H1 (cell line): ENCODE measurements at regions not wholly inside any gene's neighbourhood (a gene's known extent, or its start where the extent isn't known, plus 50 kb on each side); places are given as distances from the start of the nearest gene placed in this dataset.
A peak's percentile ranks its signal among the peaks of the same experiment; 100 is the strongest.

Experiments used
- CTCF ChIA-PET: fragments of 300-600 bp; sonication (Branson Sonifier 250); formaldehyde crosslinking; loops from one replicate; lab custom pipeline; 2021; ENCODE audit not compliant: partially characterized antibody; lab: Charles Lee
- POLR2A ChIA-PET: fragments of 300-600 bp; sonication (Branson Sonifier 250); formaldehyde crosslinking; loops from one replicate; lab custom pipeline; 2021; ENCODE audit warnings: inconsistent platforms; ENCODE audit not compliant: partially characterized antibody; lab: Charles Lee
- DNase-seq, 2 experiments: peaks; one replicate each; pipeline versions ENCODE4 v3.0.0 to v3.0.0-alpha.2; 2010 to 2022; ENCODE audit warnings: low spot score in 2 of 2, low read depth in 1 of 2, mixed read lengths in 1 of 2
- FAIRE-seq: peaks from 2 replicates; lab custom pipeline; 2011; peaks lifted over from hg19 to GRCh38; lab: Jason Lieb, UNC
- H2AFZ ChIP-seq: 2 replicates; pipeline ENCODE4 v1.8.1; 2012; ENCODE audit warnings: low read length, inconsistent platforms
- H2AK5ac ChIP-seq: 2 replicates; pipeline ENCODE4 v1.6.1; 2013; ENCODE audit warnings: low read depth, low read length
- H2BK120ac ChIP-seq: replicated peaks from 2 replicates; pipeline ENCODE3; 2013; ENCODE audit warnings: low read depth, low read length, inconsistent platforms
- H2BK12ac ChIP-seq: 2 replicates; pipeline ENCODE4 v1.6.1; 2013; ENCODE audit warnings: low read depth, low read length
- H2BK15ac ChIP-seq: 2 replicates; pipeline ENCODE4 v1.6.1; 2013; ENCODE audit warnings: low read length
- H2BK20ac ChIP-seq: 2 replicates; pipeline ENCODE4 v1.6.1; 2013; ENCODE audit warnings: low read length
- H2BK5ac ChIP-seq: 2 replicates; pipeline ENCODE4 v1.6.1; 2013; ENCODE audit warnings: low read depth, low read length
- H3K14ac ChIP-seq: 2 replicates; pipeline ENCODE4 v1.6.1; 2013; ENCODE audit warnings: inconsistent platforms; ENCODE audit not compliant: insufficient read length
- H3K18ac ChIP-seq: 2 replicates; pipeline ENCODE4 v1.6.1; 2013; ENCODE audit warnings: low read length; ENCODE audit errors: extremely low read depth
- H3K23ac ChIP-seq: 2 replicates; pipeline ENCODE4 v1.6.1; 2013; ENCODE audit warnings: inconsistent platforms; ENCODE audit not compliant: insufficient read length
- H3K23me2 ChIP-seq: 2 replicates; pipeline ENCODE4 v1.6.1; 2013; ENCODE audit warnings: low read depth, low read length
- H3K27ac ChIP-seq: 2 replicates; pipeline ENCODE4 v1.6.1; 2011; ENCODE audit warnings: low read depth, low read length, inconsistent platforms
- H3K27me3 ChIP-seq, 4 experiments: replicated peaks in 1 of 4; 1 replicate in 1 of 4; 2 replicates in 3 of 4; pipeline versions ENCODE4 v1.6.1 to v1.8.1; 2011 to 2013; ENCODE audit warnings: low read length in 3 of 4, mild to moderate bottlenecking in 3 of 4, inconsistent platforms in 2 of 4, mixed read lengths in 2 of 4, moderate library complexity in 1 of 4; ENCODE audit not compliant: control insufficient read depth in 3 of 4, insufficient read depth in 3 of 4; ENCODE audit errors: extremely low read depth in 1 of 4
- H3K36me3 ChIP-seq, 4 experiments: 2 replicates each; pipeline versions ENCODE4 v1.6.1 to v1.8.1; 2011 to 2013; ENCODE audit warnings: mild to moderate bottlenecking in 4 of 4, low read length in 3 of 4, moderate library complexity in 2 of 4, control low read depth in 1 of 4, inconsistent platforms in 1 of 4; ENCODE audit not compliant: insufficient read depth in 4 of 4, control insufficient read depth in 2 of 4
- H3K4ac ChIP-seq: replicated peaks from 2 replicates; pipeline ENCODE3; 2013; ENCODE audit warnings: low read length, low read depth, mixed read lengths, inconsistent platforms; ENCODE audit not compliant: insufficient read length
- H3K4me1 ChIP-seq, 4 experiments: replicated peaks in 1 of 4; 1 replicate in 1 of 4; 2 replicates in 3 of 4; pipeline versions ENCODE4 v1.6.1 to v1.8.1; 2011 to 2013; ENCODE audit warnings: low read length in 3 of 4, inconsistent platforms in 2 of 4, mixed read lengths in 1 of 4; ENCODE audit not compliant: insufficient read depth in 4 of 4, control insufficient read depth in 3 of 4
- H3K4me2 ChIP-seq, 2 experiments: 2 replicates each; pipeline versions ENCODE4 v1.6.1 to v1.8.1; 2011 to 2013; ENCODE audit warnings: low read depth in 2 of 2, low read length in 2 of 2, control low read depth in 1 of 2, inconsistent platforms in 1 of 2, mild to moderate bottlenecking in 1 of 2; ENCODE audit not compliant: insufficient read depth in 1 of 2
- H3K4me3 ChIP-seq, 4 experiments: fragments of 200-600, 300-600 bp in 1 of 4; sonication (generic), shearing (Covaris generic), sonication (Bioruptor Twin) in 1 of 4; 2 replicates each; pipeline versions ENCODE4 v1.5.1 to v1.8.1; 2011 to 2016; ENCODE audit warnings: low read length in 4 of 4, low read depth in 3 of 4, control low read depth in 2 of 4, inconsistent platforms in 2 of 4, mild to moderate bottlenecking in 2 of 4, mixed read lengths in 1 of 4, moderate library complexity in 1 of 4; ENCODE audit not compliant: insufficient read depth in 2 of 4; ENCODE audit errors: extremely low read depth in 1 of 4
- H3K56ac ChIP-seq: replicated peaks from 2 replicates; pipeline ENCODE3; 2013; ENCODE audit warnings: low read depth, mild to moderate bottlenecking, mixed read lengths, low read length, inconsistent platforms; ENCODE audit not compliant: insufficient read length
- H3K79me1 ChIP-seq: 2 replicates; pipeline ENCODE4 v1.6.1; 2013; ENCODE audit warnings: low read depth, low read length, control low read depth
- H3K79me2 ChIP-seq, 2 experiments: 2 replicates each; pipeline versions ENCODE4 v1.6.1 to v1.8.1; 2012 to 2013; ENCODE audit warnings: low read length in 2 of 2, mild to moderate bottlenecking in 2 of 2, inconsistent platforms in 1 of 2; ENCODE audit not compliant: insufficient read depth in 2 of 2, control insufficient read depth in 1 of 2
- H3K9ac ChIP-seq, 4 experiments: replicated peaks in 1 of 4; 1 replicate in 1 of 4; 2 replicates in 3 of 4; pipeline versions ENCODE4 v1.6.1 to v1.8.1; 2011 to 2013; ENCODE audit warnings: low read depth in 3 of 4, low read length in 3 of 4, control low read depth in 2 of 4, mild to moderate bottlenecking in 2 of 4, moderate library complexity in 2 of 4, inconsistent platforms in 1 of 4; ENCODE audit errors: extremely low read depth in 1 of 4
- H3K9me3 ChIP-seq, 2 experiments: 2 replicates each; pipeline versions ENCODE4 v1.6.1 to v1.8.1; 2012 to 2013; ENCODE audit warnings: mild to moderate bottlenecking in 2 of 2, moderate library complexity in 2 of 2, control low read depth in 1 of 2, inconsistent platforms in 1 of 2, low read depth in 1 of 2, low read length in 1 of 2, mixed read lengths in 1 of 2; ENCODE audit not compliant: insufficient read depth in 2 of 2
- H4K20me1 ChIP-seq, 2 experiments: replicated peaks in 1 of 2; 2 replicates each; pipeline versions ENCODE3 to v1.8.1; 2011 to 2013; ENCODE audit warnings: inconsistent platforms in 2 of 2, low read length in 2 of 2, mild to moderate bottlenecking in 1 of 2; ENCODE audit not compliant: insufficient read depth in 2 of 2, control insufficient read depth in 1 of 2
- H4K5ac ChIP-seq: 2 replicates; pipeline ENCODE4 v1.6.1; 2013; ENCODE audit warnings: low read length, low read depth, mixed read lengths, inconsistent platforms; ENCODE audit not compliant: insufficient read length
- H4K8ac ChIP-seq: 2 replicates; pipeline ENCODE4 v1.8.0; 2013; ENCODE audit warnings: mild to moderate bottlenecking, moderate library complexity, low read length, inconsistent platforms; ENCODE audit not compliant: insufficient read depth; ENCODE audit errors: extremely low read depth
- H4K91ac ChIP-seq: replicated peaks from 2 replicates; pipeline ENCODE3; 2013; ENCODE audit warnings: low read length, mixed read lengths, inconsistent platforms; ENCODE audit not compliant: insufficient read length
- CBX8 ChIP-seq: fragments of 300-800, 300-1000 bp; sonication (generic); IDR thresholded peaks from 2 replicates; pipeline ENCODE4 v1.7.1; 2016; ENCODE audit warnings: low read depth, low read length, borderline replicate concordance
- FOSL1 ChIP-seq: IDR thresholded peaks from 2 replicates; pipeline ENCODE4 v1.6.1; 2011; ENCODE audit warnings: mild to moderate bottlenecking, low read depth, low read length, moderate library complexity; ENCODE audit not compliant: insufficient read depth
- JUND ChIP-seq: IDR thresholded peaks from 2 replicates; pipeline ENCODE4 v1.6.1; 2011; ENCODE audit warnings: mild to moderate bottlenecking, improper control_type of control experiment, low read length
- MAFK ChIP-seq: IDR thresholded peaks from 2 replicates; pipeline ENCODE4 v1.6.1; 2012; ENCODE audit warnings: low read depth, mild to moderate bottlenecking, improper control_type of control experiment, low read length
- RAD21 ChIP-seq, 2 experiments: IDR thresholded peaks in 1 of 2; conservative IDR thresholded peaks in 1 of 2; 2 replicates each; pipeline ENCODE4 v1.6.1; 2011; ENCODE audit warnings: low read depth in 2 of 2, low read length in 2 of 2, improper control_type of control experiment in 1 of 2, inconsistent platforms in 1 of 2, mild to moderate bottlenecking in 1 of 2, moderate library complexity in 1 of 2
- SAP30 ChIP-seq: fragments of 300-600 bp; sonication (generic); IDR thresholded peaks from 2 replicates; pipeline ENCODE4 v1.7.1; 2012; ENCODE audit warnings: low read length, moderate library complexity, mild to moderate bottlenecking, inconsistent platforms; ENCODE audit not compliant: insufficient read depth, insufficient replicate concordance
- SIX5 ChIP-seq: IDR thresholded peaks from 2 replicates; pipeline ENCODE4 v1.6.1; 2011; ENCODE audit warnings: mild to moderate bottlenecking, low read depth, low read length
- SP1 ChIP-seq: IDR thresholded peaks from 2 replicates; pipeline ENCODE4 v1.6.1; 2011; ENCODE audit warnings: low read depth, low read length
- SUZ12 ChIP-seq: fragments of 200-600 bp; sonication (generic); IDR thresholded peaks from 2 replicates; pipeline ENCODE4 v1.6.1; 2012; ENCODE audit warnings: mild to moderate bottlenecking, inconsistent platforms, low read length, moderate library complexity, mixed read lengths
- TAF7 ChIP-seq: optimal IDR thresholded peaks from 2 replicates; pipeline ENCODE3; 2011; ENCODE audit warnings: low read depth, mild to moderate bottlenecking, inconsistent platforms, low read length, moderate library complexity, borderline replicate concordance
- TBP ChIP-seq: IDR thresholded peaks from 2 replicates; pipeline ENCODE4 v1.6.1; 2011; ENCODE audit warnings: low read depth, low read length, improper control_type of control experiment
- TEAD4 ChIP-seq: IDR thresholded peaks from 2 replicates; pipeline ENCODE4 v1.6.1; 2012; ENCODE audit warnings: low read depth, low read length, inconsistent platforms, mixed read lengths
- ZNF274 ChIP-seq: IDR thresholded peaks from 2 replicates; pipeline ENCODE4 v1.7.0; 2012; ENCODE audit warnings: low read length, borderline replicate concordance; ENCODE audit errors: extremely low read depth
- WGBS, 2 experiments: shearing (Covaris generic) in 1 of 2; methylation state at CpG; one replicate each; pipeline versions ENCODE4 v1.1.6 to v1.1.7; 2013 to 2015; ENCODE audit warnings: low lambda C conversion rate in 2 of 2, mixed read lengths in 2 of 2, inconsistent platforms in 1 of 2, low coverage in 1 of 2, missing lambda C conversion rate in 1 of 2; ENCODE audit not compliant: insufficient replicate concordance in 2 of 2, insufficient coverage in 1 of 2, insufficient read length in 1 of 2; ENCODE audit errors: extremely low coverage in 1 of 2, missing lambda C conversion rate in 1 of 2; 5-methylcytosine and 5-hydroxymethylcytosine counted together

- no peak overlapping the region for H3K9ac ChIP-seq
- no peak overlapping the region for H3K4me3 ChIP-seq
- no peak overlapping the region; the same call in 1 of the 2 replicates for H2BK5ac ChIP-seq
- no peak overlapping the region for H2AFZ ChIP-seq
- no peak overlapping the region for H3K23ac ChIP-seq
- H3K14ac ChIP-seq = no peak overlapping the region
- 93% methylated on average over 9 of the region's 9 CpGs; no CpG with 5 or more reads in 1 of the 2 experiments for WGBS, 2 experiments
- H3K4me1 ChIP-seq = peaks cover 0 to 4% (median 0%) of the 10 kb centered on the region in 4 experiments; a peak in 2 of 7 replicates
- H2BK12ac ChIP-seq = peak overlapping the region; percentile 23; the same call in 1 of the 2 replicates
- no peaks in the 10 kb centered on the region for H3K9me3 ChIP-seq
- FAIRE-seq (no peak), DNase-seq (no peak)
- no peak overlapping the region for H4K5ac ChIP-seq
- no peaks in the 10 kb centered on the region for H3K23me2 ChIP-seq
- no peaks in the 10 kb centered on the region for H3K36me3 ChIP-seq
- POLR2A ChIA-PET = interaction anchor here (0.6 kb wide), 1 partner anchor 127 kb away, joined by 3 read pairs; no protein-coding TSS in a partner anchor
- no peaks in the 10 kb centered on the region; a peak in 1 of 4 replicates for H3K79me2 ChIP-seq
- H2BK20ac ChIP-seq = no peak overlapping the region
- H2AK5ac ChIP-seq = no peak overlapping the region
- H2BK120ac ChIP-seq = peak overlapping the region; percentile 31
- no peaks in the 10 kb centered on the region for H3K27me3 ChIP-seq
- H3K27ac ChIP-seq = no peak overlapping the region
- CTCF ChIA-PET = interaction anchor here (0.6 to 1.7 kb wide), 7 partner anchors 8 to 820 kb away, joined by 3 to 7 read pairs (median 3); no protein-coding TSS in a partner anchor
- no peak overlapping the region for H3K18ac ChIP-seq
- H4K91ac ChIP-seq = peak overlapping the region; percentile 48
- H2BK15ac ChIP-seq = no peak overlapping the region
- H4K20me1 ChIP-seq = no peaks in the 10 kb centered on the region
- no peak overlapping the region for H3K56ac ChIP-seq
- H3K4me2 ChIP-seq = no peak overlapping the region
- no peak overlapping the region for H4K8ac ChIP-seq
- no peaks in the 10 kb centered on the region for H3K79me1 ChIP-seq
- H3K4ac ChIP-seq = no peak overlapping the region
- no peak for TF ChIP-seq MAFK
- no peak for TF ChIP-seq CBX8
- no peak for TF ChIP-seq ZNF274
- no peak for TF ChIP-seq TAF7
- no peak for TF ChIP-seq FOSL1
- TF ChIP-seq SIX5 = no peak
- TF ChIP-seq SUZ12 = no peak
- no peak for TF ChIP-seq SP1
- no peak for TF ChIP-seq SAP30
- no peak for TF ChIP-seq TEAD4
- TF ChIP-seq RAD21 (IDR thresholded peaks at IDR 0.05 in 1 of 2, conservative IDR thresholded peaks at IDR 0.05 in 1 of 2; ENCODE audit: low read depth in 2 of 2, low read length in 2 of 2) = no peak
- no peak for TF ChIP-seq JUND
- no peak for TF ChIP-seq TBP
Measured at GRCh38 chr6:164107297-164107995, 692.9 kb downstream of the QKI start.
